GM18909 (cell line): ENCODE measurements at regions not wholly inside any gene's neighbourhood (a gene's known extent, or its start where the extent isn't known, plus 50 kb on each side); places are given as distances from the start of the nearest gene placed in this dataset.
"Not testable (repeated sequence)": the region's sequence is repeated elsewhere in the genome, so short reads cannot be mapped to it uniquely, and the experiment has no call there.

Experiments
- ATAC-seq: cut with Tn5 transposase; IDR thresholded peaks from one replicate; pipeline ENCODE4 v1.9.1; 2021; ENCODE audit warnings: mild to moderate bottlenecking; ENCODE audit not compliant: unreplicated experiment, poor library complexity

GRCh38 chr5:68822796-68823195 is 271.0 kb upstream of the SLC30A5 start:
- ATAC-seq: no peak

DNA sequence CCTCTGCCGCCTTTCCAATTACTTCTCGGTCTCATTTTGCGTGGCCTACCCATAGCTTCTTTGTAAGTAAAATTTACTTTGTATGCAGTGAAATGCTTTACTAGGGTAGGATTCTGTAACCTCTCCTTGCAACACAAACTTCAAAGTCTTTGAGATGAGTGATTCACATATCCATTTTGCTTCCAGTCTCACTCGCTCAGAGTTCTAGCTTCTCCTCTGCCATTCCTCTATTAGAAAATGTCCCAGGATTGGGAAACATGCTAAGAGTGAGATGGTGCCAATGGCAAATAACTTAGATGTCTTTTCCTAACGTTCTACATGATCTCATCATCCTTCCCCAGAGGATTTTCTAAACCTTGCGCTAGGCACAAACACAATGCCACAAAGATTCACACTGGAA is 270.5 kb upstream of the SLC30A5 start:
- no peak for ATAC-seq

DNA sequence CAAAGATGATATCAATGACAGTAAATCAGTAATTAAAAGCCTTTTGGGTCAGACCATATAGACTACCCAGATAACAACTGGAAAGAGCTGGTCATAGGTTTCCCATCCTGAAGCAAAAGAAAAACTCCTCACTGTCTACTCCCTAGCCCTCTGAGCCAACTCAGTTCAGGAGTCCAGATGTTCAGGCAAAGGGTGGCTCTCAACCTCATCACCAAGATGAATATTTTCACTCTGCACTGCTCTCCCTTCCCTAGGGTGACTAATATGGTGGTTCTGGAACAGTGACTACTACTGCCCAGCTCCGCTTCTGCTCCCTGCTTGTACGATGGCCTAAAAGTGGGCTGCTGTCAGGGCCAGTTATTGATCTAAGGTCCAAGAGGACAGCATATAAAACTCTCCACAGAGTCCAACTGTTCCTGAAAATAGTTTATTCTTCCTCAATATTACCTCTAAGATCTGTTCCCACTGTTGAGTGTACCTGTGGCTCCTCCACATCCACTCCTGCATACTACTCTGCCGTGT is 263.4 kb upstream of the SLC30A5 start:
- no peak for ATAC-seq

GRCh38 chr5:68834491-68834981 is 259.3 kb upstream of the SLC30A5 start:
- ATAC-seq: no peak

GRCh38 chr5:68838157-68838718 is 255.6 kb upstream of the SLC30A5 start:
- no peak for ATAC-seq

DNA sequence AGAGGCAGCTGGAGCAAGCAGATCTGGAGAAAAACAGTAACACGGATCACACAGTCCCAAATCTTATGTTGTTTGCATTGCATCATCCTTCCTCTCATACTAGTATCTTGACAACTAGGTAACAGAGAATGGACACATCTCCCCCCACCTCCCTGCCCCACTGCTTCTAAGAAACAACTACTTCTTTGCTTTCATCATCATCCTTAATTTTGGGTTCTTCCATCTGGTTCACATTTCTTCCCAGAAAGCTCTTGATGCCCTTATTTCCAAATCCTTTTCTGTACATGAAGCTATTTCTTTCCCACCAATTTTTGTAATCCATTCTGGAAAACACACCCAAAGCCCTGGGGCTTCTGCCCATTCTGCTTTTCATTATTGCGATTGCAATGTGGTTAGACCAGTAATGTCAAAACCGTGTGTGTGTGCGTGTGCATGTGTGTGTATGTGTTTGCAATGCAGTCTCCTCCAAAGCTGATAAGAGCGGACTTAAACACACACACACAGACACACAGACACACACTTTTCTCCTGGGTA is 254.7 kb upstream of the SLC30A5 start:
- ATAC-seq: no peak

DNA sequence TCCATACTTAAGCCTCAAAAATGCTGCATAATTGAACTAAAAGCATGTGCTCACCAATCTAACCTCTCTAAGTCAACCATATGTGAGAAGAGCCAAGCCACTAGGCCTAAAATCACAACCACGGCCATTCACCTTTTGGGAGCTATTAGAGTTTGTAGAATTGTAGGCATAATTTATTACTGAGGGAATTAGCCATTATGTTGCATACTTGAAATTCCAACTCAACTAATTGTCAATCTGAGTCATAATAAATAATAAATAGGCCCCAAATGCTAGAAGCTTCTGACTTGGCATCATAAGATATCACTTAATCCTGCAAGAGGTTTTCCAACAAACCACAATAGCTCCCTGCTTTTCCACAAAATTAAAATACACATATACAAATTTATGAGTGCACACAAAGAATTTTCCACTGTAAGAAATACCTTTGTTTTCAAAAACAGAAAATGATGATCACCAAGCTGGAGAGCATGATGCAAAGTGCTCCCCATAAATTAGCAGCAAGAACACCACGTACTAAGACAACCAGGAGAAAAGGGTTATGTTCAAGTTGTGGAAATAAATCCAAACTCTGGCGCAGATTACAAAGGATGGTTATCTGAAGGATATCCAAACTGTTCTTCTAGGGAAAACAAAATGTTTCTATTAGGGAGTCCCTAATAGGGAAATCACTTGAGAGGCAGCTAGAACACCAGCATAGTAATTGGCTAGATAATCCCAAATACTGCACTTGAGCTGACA is 250.0 kb upstream of the SLC30A5 start:
- ATAC-seq: no peak

DNA sequence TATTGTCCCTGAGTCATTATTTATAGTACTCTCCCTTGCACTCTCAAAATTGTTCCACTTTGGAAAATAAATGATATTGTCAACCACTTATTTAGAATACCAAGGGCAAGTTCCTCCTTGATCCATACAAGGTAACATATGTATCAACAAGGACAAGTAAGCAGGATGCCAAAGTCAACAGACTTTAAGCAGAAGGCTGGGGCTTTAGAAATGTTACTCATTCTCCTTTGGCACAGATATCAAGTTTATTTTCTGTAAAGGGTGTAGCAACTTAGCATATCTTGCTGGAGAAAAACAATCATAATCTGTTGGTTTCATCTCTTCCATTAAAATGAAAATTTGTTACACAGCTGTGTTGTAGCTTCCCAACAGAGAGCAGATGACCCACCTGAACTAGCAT is 248.7 kb upstream of the SLC30A5 start:
- ATAC-seq: no peak

DNA sequence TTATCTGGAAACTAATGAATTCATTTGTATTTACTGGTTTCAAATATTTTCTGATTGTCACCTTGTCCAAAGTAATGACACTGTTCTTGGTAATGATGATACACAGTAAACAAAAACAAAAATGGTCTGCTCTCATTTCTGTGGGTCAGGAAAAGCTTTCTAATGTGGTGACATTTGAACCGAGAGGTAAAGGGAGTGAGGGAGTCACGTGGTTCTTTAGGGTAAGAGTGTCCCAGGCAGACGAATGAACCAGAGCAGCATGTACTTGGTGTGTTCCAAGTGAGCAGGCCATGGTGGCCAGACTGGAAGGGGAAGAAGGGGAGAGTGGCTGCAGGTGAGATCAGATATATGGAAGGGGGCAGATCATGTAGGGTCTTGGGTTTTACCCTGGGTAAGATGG is 247.0 kb upstream of the SLC30A5 start:
- no peak for ATAC-seq

- ATAC-seq: no peak
Measured at GRCh38 chr5:68848091-68848490, 245.7 kb upstream of the SLC30A5 start.

DNA sequence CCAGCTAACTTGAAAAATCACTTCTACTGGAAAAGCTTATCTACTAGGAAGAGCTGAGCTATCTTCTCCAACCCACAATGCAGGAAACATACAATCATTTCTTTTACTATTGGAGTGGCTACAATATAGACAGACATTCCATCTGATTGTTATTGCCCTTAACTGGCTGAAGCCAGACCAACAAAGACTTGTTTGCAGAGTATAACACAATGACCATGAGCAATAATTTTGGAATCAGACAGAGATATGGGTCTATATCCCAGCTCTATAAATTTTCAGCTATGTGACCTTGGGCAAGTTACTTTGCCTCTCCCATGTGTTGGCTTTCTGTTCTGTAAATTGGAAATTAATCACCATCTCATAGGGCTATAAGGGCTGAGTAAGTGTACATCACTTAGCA is 244.7 kb upstream of the SLC30A5 start:
- no peak for ATAC-seq

DNA sequence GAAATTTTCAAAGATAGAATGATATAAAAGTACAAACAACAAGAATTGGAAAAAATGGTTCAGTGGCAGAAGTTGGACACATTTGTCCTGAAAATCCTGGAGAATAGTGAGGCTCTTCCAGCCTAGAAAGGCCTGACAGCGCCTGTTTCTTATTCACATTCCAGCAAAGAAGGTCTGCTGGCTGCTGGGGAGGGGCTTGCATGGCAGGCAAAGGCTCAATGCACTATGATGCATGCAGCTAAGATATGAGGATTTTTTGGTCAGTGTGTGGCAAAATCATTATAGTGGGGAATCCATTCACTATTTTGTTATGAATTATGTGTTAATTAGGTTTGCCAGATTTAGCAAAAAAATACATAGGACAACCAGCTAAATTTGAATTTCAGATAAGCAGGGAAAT is 243.9 kb upstream of the SLC30A5 start:
- ATAC-seq: no peak

DNA sequence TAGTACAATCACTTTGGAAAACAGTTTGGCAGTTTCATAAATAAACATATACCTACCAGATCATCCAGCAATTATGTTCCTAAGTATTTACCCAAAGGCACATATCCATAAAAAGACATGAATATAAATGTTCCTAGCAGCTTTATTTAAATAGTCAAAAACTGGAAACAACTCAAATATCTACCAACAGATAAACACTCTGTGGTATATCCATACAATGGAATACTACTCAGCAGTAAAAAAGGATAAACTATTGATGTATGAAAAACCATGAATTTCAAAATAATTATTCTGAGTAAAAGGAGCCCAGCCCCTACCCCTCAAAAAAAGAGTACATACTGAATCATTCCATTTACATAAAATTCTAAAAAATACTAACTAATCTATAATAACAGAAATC is 232.7 kb upstream of the SLC30A5 start:
- no peak for ATAC-seq

- ATAC-seq: no peak
Measured at GRCh38 chr5:68862560-68862959, 231.3 kb upstream of the SLC30A5 start.

DNA sequence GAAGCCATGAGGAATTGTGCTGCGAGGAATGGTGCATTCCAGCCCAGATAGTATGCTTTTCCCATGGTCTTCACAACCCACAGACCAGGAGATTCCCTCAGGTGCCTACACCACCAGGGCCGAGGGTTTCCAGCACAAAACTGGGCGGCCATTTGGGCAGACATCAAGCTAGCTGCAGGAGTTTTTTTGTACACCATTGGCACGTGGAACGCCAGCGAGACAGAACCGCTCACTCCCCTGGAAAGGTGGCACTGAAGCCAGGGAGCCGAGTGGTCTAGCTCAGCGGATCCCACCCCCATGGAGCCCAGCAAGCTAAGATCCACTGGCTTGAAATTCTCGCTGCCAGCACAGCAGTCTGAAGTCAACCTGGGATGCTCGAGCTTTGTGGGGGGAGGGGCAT is 228.6 kb upstream of the SLC30A5 start:
- ATAC-seq: not testable (repeated sequence)

DNA sequence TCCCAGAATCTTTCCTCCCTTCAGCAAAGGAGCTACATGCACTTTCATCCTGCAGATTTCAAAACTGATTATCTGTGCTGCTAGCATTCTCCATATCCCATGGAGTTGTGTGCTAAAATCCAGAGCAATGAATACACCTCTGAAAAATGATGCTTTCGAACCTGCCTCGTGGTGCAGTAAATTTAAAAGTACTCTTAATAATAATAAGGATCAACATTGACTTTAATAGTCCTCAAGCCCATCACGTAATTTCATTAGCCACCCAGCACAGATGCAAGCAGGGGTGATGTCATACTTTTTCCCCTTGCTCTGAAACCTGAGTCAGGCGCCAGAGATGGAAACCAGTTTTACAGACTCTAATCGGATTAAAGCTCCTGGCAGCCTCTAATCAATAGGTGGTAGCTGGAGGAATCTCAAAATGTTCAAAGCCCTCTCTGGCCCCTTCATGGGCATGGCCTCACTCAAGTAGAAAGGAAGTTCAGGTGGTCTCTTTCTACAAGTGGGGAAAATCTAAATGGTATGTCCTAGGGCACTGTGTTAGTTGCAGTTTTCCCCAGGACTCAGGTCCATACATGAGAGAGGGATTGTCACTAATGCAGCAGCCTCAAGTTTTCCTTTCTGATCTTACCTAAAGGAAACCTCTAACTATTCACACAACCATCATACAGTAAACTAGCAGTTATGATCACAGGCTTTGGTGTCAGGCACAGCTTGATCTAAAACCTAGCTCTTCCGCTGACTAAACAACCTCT is 221.6 kb upstream of the SLC30A5 start:
- no peak for ATAC-seq

DNA sequence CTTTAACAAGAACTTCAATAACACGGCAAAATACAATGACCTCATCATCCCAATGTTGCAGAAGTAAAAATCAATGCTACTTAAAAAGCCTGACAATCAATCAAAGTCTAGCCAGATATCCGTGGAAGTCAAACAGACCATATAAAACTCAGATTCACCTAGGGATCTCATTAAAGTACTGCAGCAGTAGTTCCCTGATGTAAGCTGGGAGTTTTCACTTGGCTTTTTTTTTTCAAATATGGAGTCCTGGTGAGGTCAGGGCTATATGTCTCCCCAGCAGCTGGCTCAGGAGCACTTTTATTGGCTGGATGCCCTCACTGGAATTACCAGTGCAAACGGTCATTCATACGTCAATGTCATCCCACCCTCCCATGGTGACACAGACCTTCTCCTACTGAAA is 220.6 kb upstream of the SLC30A5 start:
- no peak for ATAC-seq

- ATAC-seq: no peak
Measured at GRCh38 chr5:68875351-68875750, 218.5 kb upstream of the SLC30A5 start.

- no peak for ATAC-seq
Measured at GRCh38 chr5:68883436-68883835, 210.4 kb upstream of the SLC30A5 start.

- no peak for ATAC-seq
Measured at GRCh38 chr5:68884144-68884754, 209.6 kb upstream of the SLC30A5 start.

DNA sequence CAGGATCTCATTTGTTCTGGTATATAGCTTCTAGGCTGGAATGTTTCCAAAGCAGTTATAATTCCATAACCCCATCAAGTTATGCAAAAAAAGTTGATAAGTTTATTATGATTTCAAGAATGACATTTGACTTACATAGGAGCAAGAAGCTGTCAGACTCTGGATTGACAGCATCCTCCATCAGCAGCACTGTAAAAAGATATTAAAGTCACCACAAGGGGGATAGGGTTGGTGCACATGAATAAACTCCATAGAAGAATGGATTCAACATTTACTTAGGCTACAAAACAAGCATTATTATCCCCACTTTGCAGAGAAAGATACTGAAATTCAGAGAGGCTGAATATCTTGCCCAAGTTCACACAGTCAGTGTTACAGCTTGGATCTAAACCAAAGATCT is 208.9 kb upstream of the SLC30A5 start:
- ATAC-seq: no peak
